ENCODE measurements at regions not wholly inside any gene's neighbourhood (a gene's known extent, or its start where the extent isn't known, plus 50 kb on each side); places are given as distances from the start of the nearest gene placed in this dataset.

- no peak overlapping the region for H3K4me3 ChIP-seq
- H3K36me3 ChIP-seq = no peaks in the 10 kb centered on the region
- no peak overlapping the region for H3K27ac ChIP-seq
- intact Hi-C loops (cut with DNase I) = no loop called here
- DNase-seq = no peak
- no peaks in the 10 kb centered on the region for H3K27me3 ChIP-seq
- 93 to 94% methylated on average over 2 of the region's 2 CpGs for WGBS, 2 donors
- TF ChIP-seq POLR2A (IDR thresholded peaks at IDR 0.05) (no peak), POLR2AphosphoS5 (IDR thresholded peaks at IDR 0.05) (no peak), EP300 (IDR thresholded peaks at IDR 0.05) (no peak), CTCF (IDR thresholded peaks at IDR 0.05) (no peak)
- H3K4me1 ChIP-seq = no peaks in the 10 kb centered on the region
- peaks cover 0 to 9% (median 4%) of the 10 kb centered on the region in 4 donors for H3K9me3 ChIP-seq
Observed at GRCh38 chr4:159463235-159463634, 360.4 kb downstream of the RAPGEF2 start.

GRCh38 chr4:159464302-159464701 lies 361.4 kb downstream of the RAPGEF2 start:
- no peak overlapping the region for H3K4me3 ChIP-seq
- no peaks in the 10 kb centered on the region for H3K4me1 ChIP-seq
- H3K27ac ChIP-seq = no peak overlapping the region
- no peaks in the 10 kb centered on the region for H3K36me3 ChIP-seq
- intact Hi-C loops (cut with DNase I) = no loop called here
- H3K9me3 ChIP-seq = peaks cover 0 to 9% (median 4%) of the 10 kb centered on the region in 4 donors
- TF ChIP-seq POLR2A (IDR thresholded peaks at IDR 0.05) = no peak
- TF ChIP-seq POLR2AphosphoS5 (IDR thresholded peaks at IDR 0.05) = no peak
- no peaks in the 10 kb centered on the region for H3K27me3 ChIP-seq
- DNase-seq = no peak

GRCh38 chr4:159476886-159477285 lies 374.0 kb downstream of the RAPGEF2 start:
- TF ChIP-seq CTCF (IDR thresholded peaks at IDR 0.05) (no peak), EP300 (IDR thresholded peaks at IDR 0.05) (no peak), POLR2AphosphoS5 (IDR thresholded peaks at IDR 0.05) (no peak), POLR2A (IDR thresholded peaks at IDR 0.05) (no peak)
- intact Hi-C loops (cut with DNase I) = no loop called here
- no peaks in the 10 kb centered on the region for H3K27me3 ChIP-seq
- H3K36me3 ChIP-seq = no peaks in the 10 kb centered on the region
- no peak overlapping the region for H3K27ac ChIP-seq
- no peak overlapping the region for H3K4me3 ChIP-seq
- no peaks in the 10 kb centered on the region for H3K4me1 ChIP-seq
- 27 to 59% methylated on average over 1 of the region's 1 CpG for WGBS, 2 donors
- H3K9me3 ChIP-seq = no peaks in the 10 kb centered on the region
- DNase-seq = no peak

GRCh38 chr4:159480826-159481225 lies 377.9 kb downstream of the RAPGEF2 start:
- intact Hi-C loops (cut with DNase I) = loop anchor here (10.0 kb wide), 1 partner anchor 464 kb away; no protein-coding TSS in a partner anchor
- TF ChIP-seq POLR2AphosphoS5 (IDR thresholded peaks at IDR 0.05) (no peak), CTCF (IDR thresholded peaks at IDR 0.05) (no peak), POLR2A (IDR thresholded peaks at IDR 0.05) (no peak), EP300 (IDR thresholded peaks at IDR 0.05) (no peak)
- 0 to 68% methylated on average over 1 of the region's 1 CpG for WGBS, 2 donors

GRCh38 chr4:159481936-159482335 lies 379.1 kb downstream of the RAPGEF2 start:
- TF ChIP-seq EP300 (IDR thresholded peaks at IDR 0.05) (no peak), POLR2A (IDR thresholded peaks at IDR 0.05) (no peak), CTCF (IDR thresholded peaks at IDR 0.05) (no peak), POLR2AphosphoS5 (IDR thresholded peaks at IDR 0.05) (no peak)
- no peak for DNase-seq
- H3K36me3 ChIP-seq = no peaks in the 10 kb centered on the region
- H3K27ac ChIP-seq = no peak overlapping the region
- no peaks in the 10 kb centered on the region for H3K9me3 ChIP-seq
- WGBS, 2 donors = 77 to 86% methylated on average over 6 of the region's 6 CpGs
- H3K4me1 ChIP-seq = no peaks in the 10 kb centered on the region
- H3K4me3 ChIP-seq = no peak overlapping the region
- no peaks in the 10 kb centered on the region for H3K27me3 ChIP-seq
- intact Hi-C loops (cut with DNase I) = loop anchor here (10.0 kb wide), 1 partner anchor 463 kb away; no protein-coding TSS in a partner anchor

More at GRCh38 chr4:159480826-159481225, 377.9 kb downstream of the RAPGEF2 start:
- Histone ChIP-seq H3K36me3 (no peaks in the 10 kb centered on the region), H3K4me3 (no peak overlapping the region), H3K27ac (no peak overlapping the region), H3K27me3 (no peaks in the 10 kb centered on the region), H3K9me3 (no peaks in the 10 kb centered on the region), H3K4me1 (no peaks in the 10 kb centered on the region)
- DNase-seq = no peak

Measured in sigmoid colon (tissue), 6 donors.